Esophagus muscularis mucosa (tissue), 4 donors: ENCODE measurements at regions not wholly inside any gene's neighbourhood (a gene's known extent, or its start where the extent isn't known, plus 50 kb on each side); places are given as distances from the start of the nearest gene placed in this dataset.

Source experiments
- DNase-seq: peaks from one replicate; pipeline ENCODE4 v3.0.0-alpha.2; 2017; ENCODE audit errors: extremely low spot score
- H3K27ac ChIP-seq, 4 donors: fragments of 200-600 bp; sonication (generic); replicated peaks in 1 of 4; 1 replicate in 3 of 4; 2 replicates in 1 of 4; pipeline ENCODE4 v1.5.1; 2016 to 2019; ENCODE audit warnings: mild to moderate bottlenecking in 1 of 4
- H3K27me3 ChIP-seq, 4 donors: fragments of 200-600 bp; sonication (generic); one replicate each; pipeline versions ENCODE4 v1.5.1 to v1.6.0; 2016 to 2019
- H3K36me3 ChIP-seq, 4 donors: fragments of 200-600 bp; sonication (generic); one replicate each; pipeline ENCODE4 v1.5.1; 2016 to 2019
- H3K4me1 ChIP-seq, 4 donors: fragments of 200-600 bp; sonication (generic); one replicate each; pipeline ENCODE4 v1.5.1; 2016 to 2019
- H3K4me3 ChIP-seq, 4 donors: fragments of 200-600 bp; sonication (generic); 1 replicate in 2 of 4; 2 replicates in 2 of 4; pipeline ENCODE4 v1.5.1; 2016 to 2019; ENCODE audit warnings: mild to moderate bottlenecking in 4 of 4, moderate library complexity in 1 of 4
- H3K9me3 ChIP-seq, 4 donors: fragments of 200-600 bp; sonication (generic); 1 replicate in 3 of 4; 2 replicates in 1 of 4; pipeline ENCODE4 v1.5.1; 2016 to 2019
- EP300 ChIP-seq: sonication (generic); formaldehyde crosslinking; IDR thresholded peaks from one replicate; pipeline ENCODE4 v1.6.1; 2017; ENCODE audit warnings: antibody characterized with exemption
- POLR2A ChIP-seq: fragments of 450-650 bp; IDR thresholded peaks from one replicate; pipeline ENCODE4 v1.6.1; 2017; ENCODE audit warnings: antibody characterized with exemption, moderate library complexity, mild to moderate bottlenecking, low read depth
- POLR2AphosphoS5 ChIP-seq, 2 donors: sonication (generic); formaldehyde crosslinking; IDR thresholded peaks; one replicate each; pipeline ENCODE4 v1.6.1; 2017; ENCODE audit warnings: antibody characterized with exemption in 2 of 2
- WGBS: methylation state at CpG from one replicate; pipeline ENCODE4 v1.1.5; 2018; 5-methylcytosine and 5-hydroxymethylcytosine counted together
- intact Hi-C: fragments of 100-400 bp; cut with DNase I; formaldehyde crosslinking; loops from one replicate; pipeline ENCODE4 v1.15.1; 2023
- TF ChIP-seq, protein P1 (sequence below), 3 experiments: fragments of 200-600 bp in 2 of 3; fragments of 450-650 bp in 1 of 3; sonication (generic) in 2 of 3; IDR thresholded peaks; one replicate each; pipeline ENCODE4 v1.5.1; 2017 to 2019; ENCODE audit warnings: antibody characterized with exemption in 3 of 3, mild to moderate bottlenecking in 2 of 3, moderate library complexity in 1 of 3

DNA sequence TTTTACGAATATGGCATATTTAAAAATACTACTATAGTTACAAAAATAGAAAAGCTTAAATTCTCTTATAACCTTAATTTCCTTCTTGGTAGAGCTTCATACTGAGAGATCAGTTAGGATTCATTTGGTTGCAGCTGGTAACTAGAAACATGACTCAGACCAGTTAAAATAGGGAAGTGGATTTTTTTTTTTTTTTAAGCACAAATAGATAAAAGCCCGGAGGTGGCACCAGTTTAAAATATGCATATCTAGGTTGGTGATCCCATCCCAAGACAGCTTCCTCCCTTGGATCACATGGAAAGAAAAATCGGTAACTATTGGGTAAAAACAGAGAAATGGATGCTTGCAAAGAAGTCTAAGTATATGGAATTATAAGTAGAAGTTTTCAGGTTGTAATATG, 1634.3 kb downstream of the MAT2B start:
- no peaks in the 10 kb centered on the region for H3K36me3 ChIP-seq
- no peaks in the 10 kb centered on the region for H3K9me3 ChIP-seq
- no peak overlapping the region for H3K4me3 ChIP-seq
- WGBS = 71% methylated on average over 3 of the region's 3 CpGs
- intact Hi-C loops = no loop called here
- TF ChIP-seq EP300 (no peak), POLR2A (no peak), POLR2AphosphoS5 (IDR thresholded peaks at IDR 0.05) (no peak)
- TF ChIP-seq, protein P1, sequence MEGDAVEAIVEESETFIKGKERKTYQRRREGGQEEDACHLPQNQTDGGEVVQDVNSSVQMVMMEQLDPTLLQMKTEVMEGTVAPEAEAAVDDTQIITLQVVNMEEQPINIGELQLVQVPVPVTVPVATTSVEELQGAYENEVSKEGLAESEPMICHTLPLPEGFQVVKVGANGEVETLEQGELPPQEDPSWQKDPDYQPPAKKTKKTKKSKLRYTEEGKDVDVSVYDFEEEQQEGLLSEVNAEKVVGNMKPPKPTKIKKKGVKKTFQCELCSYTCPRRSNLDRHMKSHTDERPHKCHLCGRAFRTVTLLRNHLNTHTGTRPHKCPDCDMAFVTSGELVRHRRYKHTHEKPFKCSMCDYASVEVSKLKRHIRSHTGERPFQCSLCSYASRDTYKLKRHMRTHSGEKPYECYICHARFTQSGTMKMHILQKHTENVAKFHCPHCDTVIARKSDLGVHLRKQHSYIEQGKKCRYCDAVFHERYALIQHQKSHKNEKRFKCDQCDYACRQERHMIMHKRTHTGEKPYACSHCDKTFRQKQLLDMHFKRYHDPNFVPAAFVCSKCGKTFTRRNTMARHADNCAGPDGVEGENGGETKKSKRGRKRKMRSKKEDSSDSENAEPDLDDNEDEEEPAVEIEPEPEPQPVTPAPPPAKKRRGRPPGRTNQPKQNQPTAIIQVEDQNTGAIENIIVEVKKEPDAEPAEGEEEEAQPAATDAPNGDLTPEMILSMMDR (IDR thresholded peaks at IDR 0.05) = no peak
- no peaks in the 10 kb centered on the region for H3K27me3 ChIP-seq
- peaks cover 0 to 25% (median 12%) of the 10 kb centered on the region in 4 donors for H3K4me1 ChIP-seq
- no peak for DNase-seq
- H3K27ac ChIP-seq = no peak overlapping the region

DNA sequence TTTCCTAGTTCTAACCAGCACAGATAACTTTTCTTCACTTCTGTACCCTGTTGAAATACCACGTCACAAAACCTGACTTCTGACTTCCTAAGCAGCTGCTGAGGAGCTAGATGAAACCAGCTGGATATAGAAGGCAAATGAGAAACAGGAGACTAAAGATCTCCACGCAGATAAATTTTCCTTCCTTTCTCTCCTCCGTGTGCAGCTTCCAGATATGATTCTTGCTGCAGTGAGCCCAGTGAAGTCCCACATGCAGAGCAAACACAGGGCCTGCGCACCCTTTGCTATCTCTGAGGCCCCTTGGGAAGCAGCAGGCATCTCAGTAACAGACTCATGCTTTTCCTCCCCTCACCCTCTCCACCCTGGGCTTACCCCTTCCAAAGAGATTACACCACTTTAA, 1638.3 kb downstream of the MAT2B start:
- no peaks in the 10 kb centered on the region for H3K36me3 ChIP-seq
- no peak overlapping the region for H3K27ac ChIP-seq
- WGBS = 26% methylated on average over 4 of the region's 4 CpGs
- H3K9me3 ChIP-seq = no peaks in the 10 kb centered on the region
- H3K4me1 ChIP-seq = peaks cover 0 to 7% (median 0%) of the 10 kb centered on the region in 4 donors
- no peaks in the 10 kb centered on the region for H3K27me3 ChIP-seq
- no peak for DNase-seq
- no peak overlapping the region for H3K4me3 ChIP-seq
- TF ChIP-seq, protein P1 (IDR thresholded peaks at IDR 0.05) = no peak
- TF ChIP-seq POLR2AphosphoS5 (IDR thresholded peaks at IDR 0.05) (no peak), POLR2A (no peak), EP300 (no peak)
- intact Hi-C loops = no loop called here

DNA sequence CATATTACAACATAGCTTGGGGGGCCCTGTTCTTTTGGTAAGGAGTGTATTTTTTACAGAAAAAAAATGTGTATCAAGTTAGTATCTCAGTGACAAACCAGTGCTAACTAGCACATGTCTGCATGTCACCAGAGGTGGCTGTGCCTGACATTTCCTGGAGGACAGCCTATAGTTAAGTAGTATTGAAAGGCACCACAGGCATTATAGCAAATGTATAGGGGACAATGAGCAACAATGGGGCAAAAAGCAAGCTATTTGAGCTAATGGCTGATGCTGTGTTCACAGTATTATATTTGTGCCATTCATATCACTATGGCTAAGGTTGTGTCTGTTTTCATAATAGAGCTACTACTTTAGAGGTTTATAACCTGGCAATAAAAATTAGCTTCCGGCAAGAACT, 1644.0 kb downstream of the MAT2B start:
- 75% methylated on average over 1 of the region's 1 CpG for WGBS
- H3K27me3 ChIP-seq = no peaks in the 10 kb centered on the region

DNA sequence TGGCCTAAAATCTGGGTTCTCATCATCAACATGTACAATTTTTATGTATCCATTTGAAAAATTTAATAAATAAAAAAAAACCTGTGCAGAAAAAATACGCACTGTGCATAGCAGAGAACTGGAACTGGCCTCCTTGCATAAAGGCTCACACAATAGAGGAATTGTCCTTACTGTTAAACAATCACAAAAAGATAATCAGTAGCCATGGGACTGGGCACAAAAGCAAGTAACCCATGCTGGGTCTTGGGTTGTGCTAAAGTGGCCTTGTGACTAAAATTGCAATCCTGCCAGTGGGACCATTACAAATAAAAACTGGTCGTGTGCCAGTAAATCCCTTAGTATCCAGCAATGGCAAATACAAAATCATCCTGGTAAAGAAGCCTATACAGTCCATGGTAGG, 1646.6 kb downstream of the MAT2B start:
- intact Hi-C loops = no loop called here
- DNase-seq = no peak
- Histone ChIP-seq H3K27ac (no peak overlapping the region), H3K36me3 (no peaks in the 10 kb centered on the region), H3K9me3 (no peaks in the 10 kb centered on the region), H3K4me3 (no peak overlapping the region), H3K27me3 (no peaks in the 10 kb centered on the region), H3K4me1 (peaks cover 0 to 11% (median 3%) of the 10 kb centered on the region in 4 donors)
- WGBS = 87% methylated on average over 2 of the region's 2 CpGs
- TF ChIP-seq EP300 (no peak), POLR2AphosphoS5 (IDR thresholded peaks at IDR 0.05) (no peak), POLR2A (no peak)
- TF ChIP-seq, protein P1 (IDR thresholded peaks at IDR 0.05) = no peak

More for the DNA sequence above, 1644.0 kb downstream of the MAT2B start:
- Histone ChIP-seq H3K9me3 (no peaks in the 10 kb centered on the region), H3K36me3 (no peaks in the 10 kb centered on the region), H3K27ac (no peak overlapping the region), H3K4me1 (peaks cover 0 to 9% (median 2%) of the 10 kb centered on the region in 4 donors), H3K4me3 (no peak overlapping the region)
- DNase-seq = no peak
- TF ChIP-seq POLR2AphosphoS5 (IDR thresholded peaks at IDR 0.05) = no peak
- TF ChIP-seq, protein P1 (IDR thresholded peaks at IDR 0.05) = no peak
- no peak for TF ChIP-seq POLR2A
- no peak for TF ChIP-seq EP300
- intact Hi-C loops = no loop called here

DNA sequence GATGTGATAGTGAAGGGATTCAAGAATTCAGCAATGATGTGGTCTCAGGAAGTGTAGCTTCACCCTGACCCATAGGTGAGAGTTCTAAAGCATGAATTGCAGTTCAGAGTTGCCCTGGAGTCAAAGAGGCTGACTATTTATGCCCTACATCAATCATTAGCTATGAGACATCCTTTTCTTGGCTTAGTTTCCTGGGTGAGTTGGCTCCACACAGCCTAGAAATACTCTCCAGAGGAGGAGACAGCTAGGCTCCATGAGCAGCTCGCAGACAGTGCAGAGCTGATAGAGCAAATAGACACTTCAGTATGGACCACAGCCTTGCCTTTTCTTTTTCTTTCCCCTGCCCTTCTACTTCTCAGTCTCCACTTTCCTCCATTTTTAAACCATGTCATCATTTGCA, 1651.8 kb downstream of the MAT2B start:
- intact Hi-C loops = no loop called here
- WGBS = 59% methylated on average over 1 of the region's 1 CpG
- no peak overlapping the region for H3K27ac ChIP-seq
- no peaks in the 10 kb centered on the region for H3K36me3 ChIP-seq
- no peaks in the 10 kb centered on the region for H3K27me3 ChIP-seq
- TF ChIP-seq EP300 = no peak
- TF ChIP-seq, protein P1 (IDR thresholded peaks at IDR 0.05) = no peak
- TF ChIP-seq POLR2A = no peak
- no peak for TF ChIP-seq POLR2AphosphoS5 (IDR thresholded peaks at IDR 0.05)
- H3K4me1 ChIP-seq = peaks cover 0 to 9% (median 4%) of the 10 kb centered on the region in 4 donors
- no peak for DNase-seq
- no peaks in the 10 kb centered on the region for H3K9me3 ChIP-seq
- H3K4me3 ChIP-seq = no peak overlapping the region
